Activated CD8-positive, alpha-beta T cell treated with anti-CD3 and anti-CD28 coated beads, Interleukin-2, amount 10 ng/mL, durations not matched to agents 7 days and 5 days (primary cell): ENCODE measurements at regions not wholly inside any gene's neighbourhood (a gene's known extent, or its start where the extent isn't known, plus 50 kb on each side); places are given as distances from the start of the nearest gene placed in this dataset.

ENCODE experiments used
- ATAC-seq: fragments of 150-1000 bp; cut with Tn5 transposase; one replicate; pipeline ENCODE4 v1.10.0; 2021; ENCODE audit warnings: moderate library complexity
- CTCF ChIA-PET: fragments of 350-600 bp; sonication (Branson Sonifier 250); formaldehyde crosslinking; loops from one replicate; lab custom pipeline; 2021; ENCODE audit warnings: antibody characterized with exemption; lab: Charles Lee
- POLR2A ChIA-PET: fragments of 350-600 bp; sonication (Branson Sonifier 250); formaldehyde crosslinking; loops from one replicate; lab custom pipeline; 2021; ENCODE audit warnings: antibody characterized with exemption; lab: Charles Lee
- DNase-seq: peaks from one replicate; pipeline ENCODE4 v3.0.0-alpha.2; 2020
- H3K27ac Mint-ChIP-seq: one replicate; pipeline ENCODE4 v1.8.0; 2021; ENCODE audit warnings: mild to moderate bottlenecking, mixed read lengths
- H3K27me3 Mint-ChIP-seq: one replicate; pipeline ENCODE4 v1.8.0; 2021; ENCODE audit warnings: low read depth, mixed read lengths
- H3K36me3 Mint-ChIP-seq: one replicate; pipeline ENCODE4 v1.8.0; 2021; ENCODE audit warnings: low read depth, mixed read lengths
- H3K4me1 Mint-ChIP-seq: one replicate; pipeline ENCODE4 v1.8.0; 2021; ENCODE audit warnings: low read depth, mixed read lengths
- H3K4me3 Mint-ChIP-seq: one replicate; pipeline ENCODE4 v1.8.0; 2021; ENCODE audit warnings: mild to moderate bottlenecking, mixed read lengths
- H3K9me3 Mint-ChIP-seq: one replicate; pipeline ENCODE4 v1.8.0; 2022; ENCODE audit warnings: mixed read lengths; ENCODE audit not compliant: insufficient read depth

GRCh38 chr3:193846569-193846968 is 253.6 kb downstream of the OPA1 start:
- H3K4me1 Mint-ChIP-seq, result no peaks in the 10 kb centered on the region
- ATAC-seq (no peak), DNase-seq (no peak)
- no peaks in the 10 kb centered on the region for H3K9me3 Mint-ChIP-seq
- H3K27me3 Mint-ChIP-seq, result peaks cover 25% of the 10 kb centered on the region
- ChIA-PET CTCF (no interaction called here), POLR2A (no interaction called here)
- no peaks in the 10 kb centered on the region for H3K36me3 Mint-ChIP-seq
- H3K27ac Mint-ChIP-seq, result no peak overlapping the region
- no peak overlapping the region for H3K4me3 Mint-ChIP-seq

GRCh38 chr3:193847402-193847801 is 254.4 kb downstream of the OPA1 start:
- POLR2A ChIA-PET, result no interaction called here
- Mint-ChIP-seq H3K27me3 (peaks cover 22% of the 10 kb centered on the region), H3K4me3 (no peak overlapping the region), H3K9me3 (no peaks in the 10 kb centered on the region), H3K4me1 (no peaks in the 10 kb centered on the region), H3K36me3 (no peaks in the 10 kb centered on the region), H3K27ac (no peak overlapping the region)
- ATAC-seq (no peak), DNase-seq (no peak)
- CTCF ChIA-PET, result no interaction called here

GRCh38 chr3:193848547-193848946 is 255.5 kb downstream of the OPA1 start:
- no peak for DNase-seq
- Mint-ChIP-seq H3K27ac (no peak overlapping the region), H3K36me3 (no peaks in the 10 kb centered on the region), H3K4me1 (no peaks in the 10 kb centered on the region), H3K4me3 (no peak overlapping the region), H3K9me3 (no peaks in the 10 kb centered on the region), H3K27me3 (peaks cover 17% of the 10 kb centered on the region)
- ChIA-PET CTCF (no interaction called here), POLR2A (no interaction called here)
- ATAC-seq, result no peak

- ChIA-PET POLR2A (no interaction called here), CTCF (no interaction called here)
- Mint-ChIP-seq H3K36me3 (no peaks in the 10 kb centered on the region), H3K4me3 (no peak overlapping the region), H3K4me1 (no peaks in the 10 kb centered on the region), H3K27me3 (peaks cover 12% of the 10 kb centered on the region), H3K9me3 (no peaks in the 10 kb centered on the region), H3K27ac (no peak overlapping the region)
- ATAC-seq (no peak), DNase-seq (no peak)
These were observed 257.1 kb downstream of the OPA1 start for GRCh38 chr3:193850084-193850619.

- no peak overlapping the region for H3K27ac Mint-ChIP-seq
- CTCF ChIA-PET, result no interaction called here
- no peaks in the 10 kb centered on the region for H3K9me3 Mint-ChIP-seq
- H3K36me3 Mint-ChIP-seq, result no peaks in the 10 kb centered on the region
- no peak overlapping the region for H3K4me3 Mint-ChIP-seq
- DNase-seq (no peak), ATAC-seq (no peak)
- H3K27me3 Mint-ChIP-seq, result peaks cover 8% of the 10 kb centered on the region
- H3K4me1 Mint-ChIP-seq, result no peaks in the 10 kb centered on the region
- POLR2A ChIA-PET, result no interaction called here
These were observed 258.4 kb downstream of the OPA1 start for GRCh38 chr3:193851428-193851847.

- ChIA-PET POLR2A (no interaction called here), CTCF (no interaction called here)
- no peak for ATAC-seq
- Mint-ChIP-seq H3K4me3 (no peak overlapping the region), H3K27ac (no peak overlapping the region), H3K9me3 (no peaks in the 10 kb centered on the region), H3K27me3 (peaks cover 3% of the 10 kb centered on the region), H3K4me1 (no peaks in the 10 kb centered on the region), H3K36me3 (no peaks in the 10 kb centered on the region)
- no peak for DNase-seq
These were observed 259.1 kb downstream of the OPA1 start for GRCh38 chr3:193851941-193852674.

GRCh38 chr3:193852901-193853300 is 259.9 kb downstream of the OPA1 start:
- DNase-seq (no peak), ATAC-seq (no peak)
- ChIA-PET CTCF (no interaction called here), POLR2A (no interaction called here)
- H3K27me3 Mint-ChIP-seq, result peaks cover 3% of the 10 kb centered on the region
- no peaks in the 10 kb centered on the region for H3K9me3 Mint-ChIP-seq
- no peak overlapping the region for H3K4me3 Mint-ChIP-seq
- H3K4me1 Mint-ChIP-seq, result no peaks in the 10 kb centered on the region
- no peak overlapping the region for H3K27ac Mint-ChIP-seq
- H3K36me3 Mint-ChIP-seq, result no peaks in the 10 kb centered on the region

GRCh38 chr3:193853511-193854219 is 260.7 kb downstream of the OPA1 start:
- Mint-ChIP-seq H3K27ac (no peak overlapping the region), H3K4me1 (no peaks in the 10 kb centered on the region), H3K36me3 (no peaks in the 10 kb centered on the region), H3K27me3 (peaks cover 3% of the 10 kb centered on the region), H3K9me3 (no peaks in the 10 kb centered on the region), H3K4me3 (no peak overlapping the region)
- CTCF ChIA-PET, result no interaction called here
- no peak for ATAC-seq
- DNase-seq, result no peak
- POLR2A ChIA-PET, result no interaction called here

- Mint-ChIP-seq H3K4me1 (no peaks in the 10 kb centered on the region), H3K36me3 (no peaks in the 10 kb centered on the region), H3K27ac (no peak overlapping the region), H3K4me3 (no peak overlapping the region), H3K9me3 (no peaks in the 10 kb centered on the region), H3K27me3 (peaks cover 12% of the 10 kb centered on the region)
- DNase-seq, result no peak
- ChIA-PET POLR2A (no interaction called here), CTCF (no interaction called here)
- no peak for ATAC-seq
These were observed 265.0 kb downstream of the OPA1 start for GRCh38 chr3:193857996-193858395.

GRCh38 chr3:193859195-193859594 is 266.2 kb downstream of the OPA1 start:
- Mint-ChIP-seq H3K27me3 (peaks cover 12% of the 10 kb centered on the region), H3K4me3 (no peak overlapping the region), H3K4me1 (no peaks in the 10 kb centered on the region), H3K9me3 (no peaks in the 10 kb centered on the region), H3K36me3 (no peaks in the 10 kb centered on the region), H3K27ac (no peak overlapping the region)
- CTCF ChIA-PET, result interaction anchor here (1.1 kb wide), 1 partner anchor 22 kb away, joined by 3 read pairs; no protein-coding TSS in a partner anchor
- POLR2A ChIA-PET, result no interaction called here
- no peak for DNase-seq
- no peak for ATAC-seq

- no peaks in the 10 kb centered on the region for H3K4me1 Mint-ChIP-seq
- no peaks in the 10 kb centered on the region for H3K36me3 Mint-ChIP-seq
- CTCF ChIA-PET, result no interaction called here
- H3K4me3 Mint-ChIP-seq, result no peak overlapping the region
- no peaks in the 10 kb centered on the region for H3K9me3 Mint-ChIP-seq
- POLR2A ChIA-PET, result no interaction called here
- ATAC-seq (no peak), DNase-seq (no peak)
- H3K27ac Mint-ChIP-seq, result no peak overlapping the region
- peaks cover 13% of the 10 kb centered on the region for H3K27me3 Mint-ChIP-seq
These were observed 268.0 kb downstream of the OPA1 start for GRCh38 chr3:193861012-193861411.

GRCh38 chr3:193862843-193863242 is 269.8 kb downstream of the OPA1 start:
- Mint-ChIP-seq H3K27ac (no peak overlapping the region), H3K36me3 (no peaks in the 10 kb centered on the region), H3K4me1 (no peaks in the 10 kb centered on the region), H3K9me3 (no peaks in the 10 kb centered on the region), H3K27me3 (peaks cover 19% of the 10 kb centered on the region), H3K4me3 (no peak overlapping the region)
- no peak for ATAC-seq
- no peak for DNase-seq
- POLR2A ChIA-PET, result no interaction called here
- CTCF ChIA-PET, result no interaction called here
